Neural cell (in vitro differentiated cells): ENCODE measurements at regions not wholly inside any gene's neighbourhood (a gene's known extent, or its start where the extent isn't known, plus 50 kb on each side); places are given as distances from the start of the nearest gene placed in this dataset.

ENCODE experiments used
- H2AFZ ChIP-seq: fragments of 200-600, 300-800 bp; sonication (generic), shearing (Covaris generic); 2 replicates; pipeline ENCODE4 v1.6.0; 2014; ENCODE audit warnings: low read depth, mild to moderate bottlenecking, antibody characterized with exemption, low read length, moderate library complexity
- H3F3A ChIP-seq: fragments of 200-600 bp; shearing (Covaris generic); 2 replicates; pipeline ENCODE4 v1.6.1; 2016; ENCODE audit warnings: mild to moderate bottlenecking, moderate library complexity, mixed read lengths, antibody characterized with exemption, low read length; ENCODE audit not compliant: insufficient read depth, poor library complexity, severe bottlenecking
- H3K27ac ChIP-seq: fragments of 200-600, 300-800 bp; sonication (generic), shearing (Covaris generic); 2 replicates; pipeline ENCODE4 v1.5.1; 2014; ENCODE audit warnings: mild to moderate bottlenecking, low read length, moderate library complexity
- H3K27me3 ChIP-seq: fragments of 300-800, 200-600 bp; sonication (generic), shearing (Covaris generic); 2 replicates; pipeline ENCODE4 v1.6.0; 2014; ENCODE audit warnings: mild to moderate bottlenecking, low read depth, low read length, moderate library complexity; ENCODE audit not compliant: insufficient read depth
- H3K36me3 ChIP-seq: fragments of 300-800, 200-600 bp; sonication (generic), shearing (Covaris generic); 2 replicates; pipeline ENCODE4 v1.5.1; 2014; ENCODE audit warnings: mild to moderate bottlenecking, antibody characterized with exemption, low read length, moderate library complexity; ENCODE audit not compliant: insufficient read depth
- H3K4me2 ChIP-seq: fragments of 300-800, 200-600 bp; sonication (generic), shearing (Covaris generic); 2 replicates; pipeline ENCODE4 v1.6.0; 2014; ENCODE audit warnings: mild to moderate bottlenecking, low read length
- H3K4me3 ChIP-seq: fragments of 300-800, 200-600 bp; sonication (generic), shearing (Covaris generic); 2 replicates; pipeline ENCODE4 v1.5.1; 2014; ENCODE audit warnings: mild to moderate bottlenecking, low read length, moderate library complexity
- H3K79me2 ChIP-seq: fragments of 200-600 bp; shearing (Covaris generic); replicated peaks from 2 replicates; pipeline ENCODE4 v1.6.0; 2014; ENCODE audit warnings: mild to moderate bottlenecking, low read length, moderate library complexity; ENCODE audit not compliant: insufficient read depth
- H3K9ac ChIP-seq: fragments of 300-800, 200-600 bp; sonication (generic), shearing (Covaris generic); 2 replicates; pipeline ENCODE4 v1.6.1; 2016; ENCODE audit warnings: mild to moderate bottlenecking, low read length, mixed read lengths
- H3K9me2 ChIP-seq: fragments of 200-600 bp; shearing (Covaris generic); 2 replicates; pipeline ENCODE4 v1.6.1; 2016; ENCODE audit warnings: mild to moderate bottlenecking, low read length, mixed read lengths; ENCODE audit not compliant: insufficient read depth
- H3K9me3 ChIP-seq: fragments of 200-600, 300-800 bp; sonication (generic), shearing (Covaris generic); 2 replicates; pipeline ENCODE4 v1.6.1; 2016; ENCODE audit warnings: mild to moderate bottlenecking, mixed run types, low read length, moderate library complexity, mixed read lengths
- H4K20me1 ChIP-seq: fragments of 200-600 bp; shearing (Covaris generic); 2 replicates; pipeline ENCODE4 v1.6.1; 2016; ENCODE audit warnings: mild to moderate bottlenecking, mixed run types; ENCODE audit not compliant: insufficient read depth
- EP300 ChIP-seq: fragments of 450-650 bp; conservative IDR thresholded peaks from 2 replicates; pipeline ENCODE4 v1.6.1; 2014; ENCODE audit warnings: antibody characterized with exemption, mild to moderate bottlenecking, moderate library complexity; ENCODE audit not compliant: poor library complexity, severe bottlenecking
- EZH2 ChIP-seq: fragments of 200-600, 300-800 bp; shearing (Covaris generic), sonication (generic); IDR thresholded peaks from 2 replicates; pipeline ENCODE4 v1.6.1; 2014; ENCODE audit warnings: antibody characterized with exemption, low read length, borderline replicate concordance, mild to moderate bottlenecking; ENCODE audit not compliant: insufficient read depth, poor library complexity, severe bottlenecking
- MXI1 ChIP-seq: fragments of 450-650 bp; conservative IDR thresholded peaks from 2 replicates; pipeline ENCODE4 v1.6.1; 2014; ENCODE audit warnings: antibody characterized with exemption, mild to moderate bottlenecking; ENCODE audit not compliant: poor library complexity, severe bottlenecking
- POLR2AphosphoS5 ChIP-seq: IDR thresholded peaks from 2 replicates; pipeline ENCODE4 v1.6.1; 2012
- RAD21 ChIP-seq: fragments of 450-650 bp; conservative IDR thresholded peaks from 2 replicates; pipeline ENCODE4 v1.6.1; 2014; ENCODE audit warnings: antibody characterized with exemption, mild to moderate bottlenecking, moderate library complexity
- SMC3 ChIP-seq: fragments of 450-650 bp; conservative IDR thresholded peaks from 2 replicates; pipeline ENCODE4 v1.6.1; 2014; ENCODE audit warnings: antibody characterized with exemption, mild to moderate bottlenecking, moderate library complexity; ENCODE audit not compliant: poor library complexity
- TAF1 ChIP-seq: IDR thresholded peaks from 2 replicates; pipeline ENCODE4 v1.6.1; 2012; ENCODE audit warnings: low read depth
- TF ChIP-seq, protein P1 (sequence below): fragments of 450-650 bp; IDR thresholded peaks from 2 replicates; pipeline ENCODE4 v1.5.1; 2014; ENCODE audit warnings: antibody characterized with exemption, mild to moderate bottlenecking, moderate library complexity; ENCODE audit not compliant: poor library complexity, severe bottlenecking
- TF ChIP-seq, protein P2 (sequence below): IDR thresholded peaks from 2 replicates; pipeline ENCODE4 v1.6.1; 2012; ENCODE audit warnings: borderline replicate concordance

DNA sequence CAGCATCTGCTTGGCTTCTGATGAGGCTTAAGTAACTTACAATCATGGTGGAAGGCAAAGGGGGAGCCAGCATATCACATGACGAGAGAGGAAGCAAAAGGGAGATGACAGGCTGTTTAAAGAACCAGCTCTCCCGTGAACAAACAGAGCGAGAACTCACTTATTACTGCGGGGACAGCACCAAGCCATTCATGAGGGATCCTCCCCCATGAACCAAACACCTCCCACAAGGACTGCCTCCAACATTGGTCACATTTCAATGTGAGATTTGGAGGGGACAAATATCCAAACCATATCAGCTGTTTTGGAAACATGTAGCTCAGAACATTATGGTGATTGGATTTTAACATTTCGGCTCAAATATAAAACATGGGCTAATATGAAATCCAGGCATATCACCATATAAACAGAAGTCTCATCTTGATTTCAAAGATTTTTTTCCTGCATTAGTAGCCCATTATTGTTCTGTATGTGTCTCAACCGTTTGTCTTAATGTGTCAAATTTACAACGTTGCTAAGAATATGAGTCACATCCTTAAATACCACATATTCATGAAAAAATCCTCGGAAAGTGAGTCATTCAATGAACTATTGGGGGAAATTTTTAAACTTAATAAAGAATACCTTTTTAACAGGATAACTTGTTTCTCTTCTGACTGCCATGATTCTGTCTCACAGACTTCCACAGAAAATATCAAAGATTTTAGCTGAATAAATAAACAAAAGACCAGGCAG lies 894.3 kb downstream of the TFAP2A start:
- H4K20me1 ChIP-seq, result no peaks in the 10 kb centered on the region
- H3K4me3 ChIP-seq, result no peak overlapping the region
- H3K27ac ChIP-seq, result no peak overlapping the region
- no peaks in the 10 kb centered on the region for H3K9me3 ChIP-seq
- no peak overlapping the region for H2AFZ ChIP-seq
- H3K4me2 ChIP-seq, result no peak overlapping the region
- no peaks in the 10 kb centered on the region for H3K79me2 ChIP-seq
- TF ChIP-seq MXI1 (no peak), RAD21 (no peak), EZH2 (no peak), SMC3 (no peak), TAF1 (no peak), POLR2AphosphoS5 (no peak), EP300 (no peak)
- TF ChIP-seq, protein P1, sequence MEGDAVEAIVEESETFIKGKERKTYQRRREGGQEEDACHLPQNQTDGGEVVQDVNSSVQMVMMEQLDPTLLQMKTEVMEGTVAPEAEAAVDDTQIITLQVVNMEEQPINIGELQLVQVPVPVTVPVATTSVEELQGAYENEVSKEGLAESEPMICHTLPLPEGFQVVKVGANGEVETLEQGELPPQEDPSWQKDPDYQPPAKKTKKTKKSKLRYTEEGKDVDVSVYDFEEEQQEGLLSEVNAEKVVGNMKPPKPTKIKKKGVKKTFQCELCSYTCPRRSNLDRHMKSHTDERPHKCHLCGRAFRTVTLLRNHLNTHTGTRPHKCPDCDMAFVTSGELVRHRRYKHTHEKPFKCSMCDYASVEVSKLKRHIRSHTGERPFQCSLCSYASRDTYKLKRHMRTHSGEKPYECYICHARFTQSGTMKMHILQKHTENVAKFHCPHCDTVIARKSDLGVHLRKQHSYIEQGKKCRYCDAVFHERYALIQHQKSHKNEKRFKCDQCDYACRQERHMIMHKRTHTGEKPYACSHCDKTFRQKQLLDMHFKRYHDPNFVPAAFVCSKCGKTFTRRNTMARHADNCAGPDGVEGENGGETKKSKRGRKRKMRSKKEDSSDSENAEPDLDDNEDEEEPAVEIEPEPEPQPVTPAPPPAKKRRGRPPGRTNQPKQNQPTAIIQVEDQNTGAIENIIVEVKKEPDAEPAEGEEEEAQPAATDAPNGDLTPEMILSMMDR, result no peak
- TF ChIP-seq, protein P2, sequence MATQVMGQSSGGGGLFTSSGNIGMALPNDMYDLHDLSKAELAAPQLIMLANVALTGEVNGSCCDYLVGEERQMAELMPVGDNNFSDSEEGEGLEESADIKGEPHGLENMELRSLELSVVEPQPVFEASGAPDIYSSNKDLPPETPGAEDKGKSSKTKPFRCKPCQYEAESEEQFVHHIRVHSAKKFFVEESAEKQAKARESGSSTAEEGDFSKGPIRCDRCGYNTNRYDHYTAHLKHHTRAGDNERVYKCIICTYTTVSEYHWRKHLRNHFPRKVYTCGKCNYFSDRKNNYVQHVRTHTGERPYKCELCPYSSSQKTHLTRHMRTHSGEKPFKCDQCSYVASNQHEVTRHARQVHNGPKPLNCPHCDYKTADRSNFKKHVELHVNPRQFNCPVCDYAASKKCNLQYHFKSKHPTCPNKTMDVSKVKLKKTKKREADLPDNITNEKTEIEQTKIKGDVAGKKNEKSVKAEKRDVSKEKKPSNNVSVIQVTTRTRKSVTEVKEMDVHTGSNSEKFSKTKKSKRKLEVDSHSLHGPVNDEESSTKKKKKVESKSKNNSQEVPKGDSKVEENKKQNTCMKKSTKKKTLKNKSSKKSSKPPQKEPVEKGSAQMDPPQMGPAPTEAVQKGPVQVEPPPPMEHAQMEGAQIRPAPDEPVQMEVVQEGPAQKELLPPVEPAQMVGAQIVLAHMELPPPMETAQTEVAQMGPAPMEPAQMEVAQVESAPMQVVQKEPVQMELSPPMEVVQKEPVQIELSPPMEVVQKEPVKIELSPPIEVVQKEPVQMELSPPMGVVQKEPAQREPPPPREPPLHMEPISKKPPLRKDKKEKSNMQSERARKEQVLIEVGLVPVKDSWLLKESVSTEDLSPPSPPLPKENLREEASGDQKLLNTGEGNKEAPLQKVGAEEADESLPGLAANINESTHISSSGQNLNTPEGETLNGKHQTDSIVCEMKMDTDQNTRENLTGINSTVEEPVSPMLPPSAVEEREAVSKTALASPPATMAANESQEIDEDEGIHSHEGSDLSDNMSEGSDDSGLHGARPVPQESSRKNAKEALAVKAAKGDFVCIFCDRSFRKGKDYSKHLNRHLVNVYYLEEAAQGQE, result no peak
- no peaks in the 10 kb centered on the region for H3F3A ChIP-seq
- H3K9ac ChIP-seq, result no peak overlapping the region
- H3K36me3 ChIP-seq, result no peaks in the 10 kb centered on the region
- no peaks in the 10 kb centered on the region for H3K9me2 ChIP-seq
- H3K27me3 ChIP-seq, result no peaks in the 10 kb centered on the region

GRCh38 chr6:9518431-9518830 lies 896.4 kb downstream of the TFAP2A start:
- H3K4me3 ChIP-seq, result no peak overlapping the region
- H3F3A ChIP-seq, result no peaks in the 10 kb centered on the region

More at GRCh38 chr6:9518431-9518830, 896.4 kb downstream of the TFAP2A start:
- no peak overlapping the region for H2AFZ ChIP-seq
- no peaks in the 10 kb centered on the region for H3K36me3 ChIP-seq
- no peaks in the 10 kb centered on the region for H3K9me2 ChIP-seq
- no peak for TF ChIP-seq TAF1
- TF ChIP-seq, protein P1, result no peak
- TF ChIP-seq, protein P2, result no peak
- no peak for TF ChIP-seq RAD21
- TF ChIP-seq MXI1, result no peak
- TF ChIP-seq SMC3, result no peak
- TF ChIP-seq EZH2, result no peak
- no peak for TF ChIP-seq POLR2AphosphoS5
- TF ChIP-seq EP300, result no peak
- H3K4me2 ChIP-seq, result no peak overlapping the region
- no peak overlapping the region for H3K27ac ChIP-seq
- no peaks in the 10 kb centered on the region for H4K20me1 ChIP-seq
- H3K79me2 ChIP-seq, result no peaks in the 10 kb centered on the region
- H3K27me3 ChIP-seq, result no peaks in the 10 kb centered on the region
- H3K9me3 ChIP-seq, result no peaks in the 10 kb centered on the region
- no peak overlapping the region for H3K9ac ChIP-seq
